SW480 (cell line): ENCODE measurements at regions not wholly inside any gene's neighbourhood (a gene's known extent, or its start where the extent isn't known, plus 50 kb on each side); places are given as distances from the start of the nearest gene placed in this dataset.

Source experiments
- DNase-seq: peaks from one replicate; pipeline ENCODE4 v3.0.0-alpha.2; 2016; ENCODE audit warnings: low spot score

GRCh38 chr11:70848243-70848750 lies 404.1 kb downstream of the SHANK2 start:
- DNase-seq, result no peak

- DNase-seq, result no peak
Measured at GRCh38 chr11:70849031-70849430, 403.3 kb downstream of the SHANK2 start.

GRCh38 chr11:70851308-70851707 lies 401.1 kb downstream of the SHANK2 start:
- DNase-seq, result no peak

- DNase-seq, result no peak
Measured at GRCh38 chr11:70851907-70852306, 400.5 kb downstream of the SHANK2 start.

- DNase-seq, result no peak
Measured at GRCh38 chr11:70853068-70853769, 399.2 kb downstream of the SHANK2 start.

- no peak for DNase-seq
Measured at GRCh38 chr11:70853770-70854108, 398.6 kb downstream of the SHANK2 start.

GRCh38 chr11:70854201-70854600 lies 398.2 kb downstream of the SHANK2 start:
- no peak for DNase-seq

- DNase-seq, result no peak
Measured at GRCh38 chr11:70854901-70855556, 397.3 kb downstream of the SHANK2 start.

- no peak for DNase-seq
Measured at GRCh38 chr11:70857894-70858293, 394.5 kb downstream of the SHANK2 start.

GRCh38 chr11:70859180-70859579 lies 393.2 kb downstream of the SHANK2 start:
- no peak for DNase-seq

- DNase-seq, result no peak
Measured at GRCh38 chr11:70860888-70861287, 391.5 kb downstream of the SHANK2 start.

- no peak for DNase-seq
Measured at GRCh38 chr11:70861559-70861958, 390.8 kb downstream of the SHANK2 start.

GRCh38 chr11:70862093-70862492 lies 390.3 kb downstream of the SHANK2 start:
- DNase-seq, result no peak

- DNase-seq, result no peak
Measured at GRCh38 chr11:70863186-70863585, 389.2 kb downstream of the SHANK2 start.

GRCh38 chr11:70863993-70864392 lies 388.4 kb downstream of the SHANK2 start:
- no peak for DNase-seq

GRCh38 chr11:70865356-70865755 lies 387.0 kb downstream of the SHANK2 start:
- DNase-seq, result no peak

- DNase-seq, result no peak
Measured at GRCh38 chr11:70866834-70867233, 385.5 kb downstream of the SHANK2 start.

GRCh38 chr11:70867281-70868047 lies 384.9 kb downstream of the SHANK2 start:
- DNase-seq, result no peak

- no peak for DNase-seq
Measured at GRCh38 chr11:70868341-70868885, 384.0 kb downstream of the SHANK2 start.

GRCh38 chr11:70869054-70869453 lies 383.3 kb downstream of the SHANK2 start:
- no peak for DNase-seq

- DNase-seq, result no peak
Measured at GRCh38 chr11:70871881-70872280, 380.5 kb downstream of the SHANK2 start.

GRCh38 chr11:70872299-70872698 lies 380.1 kb downstream of the SHANK2 start:
- DNase-seq, result no peak
